CD14-positive monocyte (primary cell): ENCODE measurements at regions not wholly inside any gene's neighbourhood (a gene's known extent, or its start where the extent isn't known, plus 50 kb on each side); places are given as distances from the start of the nearest gene placed in this dataset.
"Not testable (repeated sequence)": the region's sequence is repeated elsewhere in the genome, so short reads cannot be mapped to it uniquely, and the experiment has no call there.

ENCODE experiments used
- DNase-seq, 3 donors: peaks; one replicate each; pipeline ENCODE4 v3.0.0-alpha.2; 2011 to 2022
- H2AFZ ChIP-seq: 2 replicates; pipeline ENCODE4 v1.6.0; 2012; ENCODE audit warnings: mild to moderate bottlenecking, low read depth, low read length, inconsistent platforms; ENCODE audit not compliant: insufficient read depth, poor library complexity, severe bottlenecking
- H3K27ac ChIP-seq, 2 donors: 1 replicate in 1 of 2; 2 replicates in 1 of 2; pipeline ENCODE4 v1.5.1; 2012 to 2013; ENCODE audit warnings: low read length in 2 of 2, control low read depth in 1 of 2, inconsistent platforms in 1 of 2, low read depth in 1 of 2, mild to moderate bottlenecking in 1 of 2
- H3K27me3 ChIP-seq, 2 donors: one replicate each; pipeline versions ENCODE4 v1.6.0 to v1.6.1; 2011 to 2013; ENCODE audit warnings: low read length in 2 of 2; ENCODE audit not compliant: control insufficient read depth in 2 of 2, insufficient read depth in 2 of 2
- H3K36me3 ChIP-seq, 2 donors: replicated peaks in 1 of 2; 1 replicate in 1 of 2; 2 replicates in 1 of 2; pipeline versions ENCODE4 v1.5.1 to v1.6.1; 2012 to 2013; ENCODE audit warnings: low read length in 2 of 2, control low read depth in 1 of 2, inconsistent platforms in 1 of 2, mild to moderate bottlenecking in 1 of 2; ENCODE audit not compliant: insufficient read depth in 2 of 2, control insufficient read depth in 1 of 2
- H3K4me1 ChIP-seq, 2 donors: 1 replicate in 1 of 2; 2 replicates in 1 of 2; pipeline versions ENCODE4 v1.5.1 to v1.6.1; 2012 to 2013; ENCODE audit warnings: low read length in 2 of 2, control low read depth in 1 of 2, inconsistent platforms in 1 of 2, mild to moderate bottlenecking in 1 of 2, moderate library complexity in 1 of 2; ENCODE audit not compliant: insufficient read depth in 2 of 2, control insufficient read depth in 1 of 2
- H3K4me2 ChIP-seq: replicated peaks from 2 replicates; pipeline ENCODE3; 2012; ENCODE audit warnings: low read length, moderate library complexity, mild to moderate bottlenecking; ENCODE audit not compliant: poor library complexity, severe bottlenecking; ENCODE audit errors: extremely low read depth
- H3K4me3 ChIP-seq, 3 experiments: fragments of 200-600 bp in 1 of 3; sonication (generic) in 1 of 3; replicated peaks in 1 of 3; 1 replicate in 2 of 3; 2 replicates in 1 of 3; pipeline ENCODE4 v1.5.1; 2011 to 2013; ENCODE audit warnings: low read length in 3 of 3, mild to moderate bottlenecking in 3 of 3, control low read depth in 2 of 3, low read depth in 2 of 3, inconsistent platforms in 1 of 3, moderate library complexity in 1 of 3
- H3K79me2 ChIP-seq: 2 replicates; pipeline ENCODE4 v1.6.0; 2012; ENCODE audit warnings: mild to moderate bottlenecking, control low read depth, inconsistent platforms, low read length, moderate library complexity; ENCODE audit not compliant: insufficient read depth
- H3K9ac ChIP-seq: 2 replicates; pipeline ENCODE4 v1.6.0; 2017; ENCODE audit warnings: low read length, mild to moderate bottlenecking; ENCODE audit not compliant: insufficient read depth, poor library complexity, severe bottlenecking
- H3K9me3 ChIP-seq, 2 donors: replicated peaks in 1 of 2; 1 replicate in 1 of 2; 2 replicates in 1 of 2; pipeline versions ENCODE4 v1.5.1 to v1.6.1; 2012 to 2013; ENCODE audit warnings: low read length in 2 of 2, control low read depth in 1 of 2; ENCODE audit not compliant: control insufficient read depth in 1 of 2, insufficient read depth in 1 of 2
- H4K20me1 ChIP-seq: 2 replicates; pipeline ENCODE4 v1.6.0; 2012; ENCODE audit warnings: mild to moderate bottlenecking, low read length, control low read depth, moderate library complexity; ENCODE audit not compliant: insufficient read depth
- H3K27ac Mint-ChIP-seq, 7 donors: one replicate each; pipeline ENCODE4 v1.8.0; 2020; ENCODE audit warnings: mild to moderate bottlenecking in 7 of 7, mixed read lengths in 7 of 7, moderate library complexity in 6 of 7, inconsistent platforms in 2 of 7
- H3K27me3 Mint-ChIP-seq, 3 donors: one replicate each; pipeline ENCODE4 v1.8.0; 2021 to 2022; ENCODE audit warnings: low read depth in 3 of 3, mild to moderate bottlenecking in 3 of 3, mixed read lengths in 3 of 3, moderate library complexity in 3 of 3, inconsistent platforms in 1 of 3
- H3K36me3 Mint-ChIP-seq, 2 donors: one replicate each; pipeline ENCODE4 v1.8.0; 2020; ENCODE audit warnings: mixed read lengths in 2 of 2, inconsistent platforms in 1 of 2, mild to moderate bottlenecking in 1 of 2
- H3K4me1 Mint-ChIP-seq: one replicate; pipeline ENCODE4 v1.8.0; 2020; ENCODE audit warnings: mild to moderate bottlenecking, mixed read lengths
- H3K4me3 Mint-ChIP-seq, 2 donors: one replicate each; pipeline ENCODE4 v1.8.0; 2020; ENCODE audit warnings: mild to moderate bottlenecking in 2 of 2, mixed read lengths in 2 of 2, moderate library complexity in 1 of 2
- H3K9me3 Mint-ChIP-seq, 7 donors: one replicate each; pipeline ENCODE4 v1.8.0; 2020 to 2022; ENCODE audit warnings: mixed read lengths in 7 of 7, mild to moderate bottlenecking in 6 of 7, moderate library complexity in 6 of 7, inconsistent platforms in 2 of 7
- CTCF ChIP-seq: fragments of 200-600 bp; IDR thresholded peaks from one replicate; pipeline ENCODE4 v1.8.0; 2022; ENCODE audit warnings: antibody characterized with exemption, mild to moderate bottlenecking
- WGBS: methylation state at CpG from one replicate; pipeline ENCODE4 v1.1.5; 2013; ENCODE audit warnings: missing lambda C conversion rate; ENCODE audit not compliant: insufficient coverage; 5-methylcytosine and 5-hydroxymethylcytosine counted together
- intact Hi-C, 2 donors: fragments of 100-400 bp; cut with micrococcal nuclease; formaldehyde crosslinking; loops; one replicate each; pipeline versions ENCODE4 v1.15.0 to v1.15.1; 2023

- Histone ChIP-seq H3K79me2 (no peaks in the 10 kb centered on the region), H3K27ac (no peak overlapping the region), H3K4me3 (no peak overlapping the region), H3K4me1 (peaks cover 6 to 14% of the 10 kb centered on the region in 2 donors), H3K27me3 (peaks cover 0 to 2% of the 10 kb centered on the region in 2 donors), H4K20me1 (no peaks in the 10 kb centered on the region), H2AFZ (no peak overlapping the region), H3K9me3 (no peaks in the 10 kb centered on the region), H3K9ac (no peak overlapping the region), H3K4me2 (no peak overlapping the region), H3K36me3 (no peaks in the 10 kb centered on the region)
- H3K27me3 Mint-ChIP-seq, result peaks cover 3 to 9% (median 7%) of the 10 kb centered on the region in 3 donors
- H3K27ac Mint-ChIP-seq, result no peak overlapping the region
- WGBS, result 61% methylated on average over 4 of the region's 8 CpGs
- H3K9me3 Mint-ChIP-seq, result peaks cover 0 to 3% (median 0%) of the 10 kb centered on the region in 7 donors
- no peaks in the 10 kb centered on the region for H3K36me3 Mint-ChIP-seq
- no peak for DNase-seq
- H3K4me1 Mint-ChIP-seq, result peaks cover 10% of the 10 kb centered on the region
- no peak for TF ChIP-seq CTCF
- intact Hi-C loops, result no loop called here
- H3K4me3 Mint-ChIP-seq, result no peak overlapping the region
Observed at GRCh38 chr6:150696190-150696589, 96.5 kb downstream of the PLEKHG1 start.

GRCh38 chr6:150696918-150697317, 97.2 kb downstream of the PLEKHG1 start:
- peak overlapping the region in 2 of 7 donors; percentile 35 to 53 for H3K27ac Mint-ChIP-seq
- H3K9me3 Mint-ChIP-seq, H3K36me3 ChIP-seq, H3K79me2 ChIP-seq, H3K4me1 ChIP-seq, H3K4me3 Mint-ChIP-seq, H3K4me1 Mint-ChIP-seq, H3K4me3 ChIP-seq, H4K20me1 ChIP-seq, H3K4me2 ChIP-seq, H2AFZ ChIP-seq, H3K27me3 Mint-ChIP-seq, H3K9ac ChIP-seq, H3K27me3 ChIP-seq, H3K9me3 ChIP-seq, intact Hi-C loops, H3K36me3 Mint-ChIP-seq, DNase-seq, H3K27ac ChIP-seq: not testable (repeated sequence)
- WGBS, result 80% methylated on average over 1 of the region's 3 CpGs
